SK-N-SH (cell line): ENCODE measurements at regions not wholly inside any gene's neighbourhood (a gene's known extent, or its start where the extent isn't known, plus 50 kb on each side); places are given as distances from the start of the nearest gene placed in this dataset.

Source experiments
- CTCF ChIA-PET: fragments of 300-600, 350-600 bp; formaldehyde crosslinking; extraction: SDS; loops from one replicate; lab custom pipeline; 2021; lab: Yijun Ruan, JAX
- POLR2A ChIA-PET: fragments of 350-600 bp; sonication (Branson Sonifier 250); formaldehyde crosslinking; extraction: SDS; loops from one replicate; lab custom pipeline; 2020; ENCODE audit warnings: antibody characterized with exemption, inconsistent platforms; lab: Yijun Ruan, JAX
- DNase-seq: peaks from one replicate; pipeline ENCODE4 v3.0.0; 2012
- H2AFZ ChIP-seq: fragments of 200-600 bp; sonication (generic); 2 replicates; pipeline ENCODE4 v1.8.1; 2016; ENCODE audit warnings: antibody characterized with exemption, mild to moderate bottlenecking, low read depth
- H3F3A ChIP-seq: fragments of 200-600 bp; sonication (generic); replicated peaks from 2 replicates; pipeline ENCODE3; 2016; ENCODE audit warnings: antibody characterized with exemption, mild to moderate bottlenecking; ENCODE audit not compliant: insufficient read depth
- H3K27ac ChIP-seq, 2 experiments: fragments of 200-500 bp in 1 of 2; fragments of 200-600 bp in 1 of 2; sonication (Bioruptor generic) in 1 of 2; sonication (generic), shearing (Covaris generic) in 1 of 2; 2 replicates each; pipeline versions ENCODE4 v1.5.1 to v1.6.1; 2014 to 2016; ENCODE audit warnings: low read depth in 2 of 2, inconsistent platforms in 1 of 2, low read length in 1 of 2, mild to moderate bottlenecking in 1 of 2, mixed read lengths in 1 of 2
- H3K27me3 ChIP-seq: fragments of 200-600 bp; sonication (generic), shearing (Covaris generic); 2 replicates; pipeline ENCODE4 v1.6.1; 2016; ENCODE audit warnings: mixed run types; ENCODE audit not compliant: insufficient read depth
- H3K36me3 ChIP-seq, 2 experiments: fragments of 200-500 bp in 1 of 2; fragments of 200-600 bp in 1 of 2; sonication (Bioruptor generic) in 1 of 2; sonication (generic) in 1 of 2; replicated peaks in 1 of 2; 2 replicates each; pipeline versions ENCODE3 to v1.5.1; 2014 to 2016; ENCODE audit warnings: low read length in 1 of 2, mild to moderate bottlenecking in 1 of 2; ENCODE audit not compliant: insufficient read depth in 2 of 2, control insufficient read depth in 1 of 2
- H3K4me1 ChIP-seq, 2 experiments: fragments of 200-500 bp in 1 of 2; fragments of 200-600 bp in 1 of 2; sonication (Bioruptor generic) in 1 of 2; sonication (generic), shearing (Covaris generic) in 1 of 2; 2 replicates each; pipeline versions ENCODE4 v1.5.1 to v1.6.1; 2014 to 2016; ENCODE audit warnings: low read depth in 1 of 2, low read length in 1 of 2, mixed run types in 1 of 2; ENCODE audit not compliant: insufficient read depth in 2 of 2, control insufficient read depth in 1 of 2
- H3K4me2 ChIP-seq: fragments of 200-600 bp; sonication (generic), shearing (Covaris generic); 2 replicates; pipeline ENCODE4 v1.6.1; 2017; ENCODE audit warnings: mixed run types
- H3K4me3 ChIP-seq, 2 experiments: fragments of 200-500 bp in 1 of 2; fragments of 200-600 bp in 1 of 2; sonication (Bioruptor generic) in 1 of 2; sonication (generic), shearing (Covaris generic) in 1 of 2; 2 replicates each; pipeline versions ENCODE4 v1.5.1 to v1.8.1; 2014 to 2016; ENCODE audit warnings: low read depth in 2 of 2, inconsistent platforms in 1 of 2, low read length in 1 of 2, mild to moderate bottlenecking in 1 of 2, mixed read lengths in 1 of 2, moderate library complexity in 1 of 2
- H3K79me2 ChIP-seq: fragments of 200-600 bp; sonication (generic); 2 replicates; pipeline ENCODE4 v1.8.1; 2017; ENCODE audit warnings: mild to moderate bottlenecking; ENCODE audit not compliant: insufficient read depth
- H3K9ac ChIP-seq: fragments of 200-600 bp; sonication (generic); 2 replicates; pipeline ENCODE4 v1.6.1; 2017; ENCODE audit warnings: mixed run types
- H3K9me2 ChIP-seq: fragments of 200-600 bp; sonication (generic); 2 replicates; pipeline ENCODE4 v1.6.1; 2017; ENCODE audit warnings: mixed run types
- H3K9me3 ChIP-seq: fragments of 200-600 bp; sonication (generic); 2 replicates; pipeline ENCODE4 v1.6.1; 2017; ENCODE audit warnings: mixed run types, mild to moderate bottlenecking, moderate library complexity
- H4K20me1 ChIP-seq: fragments of 200-600 bp; sonication (generic); 2 replicates; pipeline ENCODE4 v1.6.1; 2017; ENCODE audit warnings: mild to moderate bottlenecking, mixed run types; ENCODE audit not compliant: insufficient read depth
- CTCF ChIP-seq: fragments of 200-600 bp; sonication (generic); IDR thresholded peaks from 2 replicates; pipeline ENCODE4 v1.6.1; 2017; ENCODE audit warnings: antibody characterized with exemption, mild to moderate bottlenecking, moderate library complexity
- ELF1 ChIP-seq: IDR thresholded peaks from 2 replicates; pipeline ENCODE4 v1.4.0; 2012
- EP300 ChIP-seq, 2 experiments: IDR thresholded peaks; 2 replicates each; pipeline versions ENCODE4 v1.4.0 to v1.6.1; 2012; ENCODE audit warnings: borderline replicate concordance in 1 of 2, low read depth in 1 of 2, low read length in 1 of 2
- FOSL2 ChIP-seq: IDR thresholded peaks from 2 replicates; pipeline ENCODE4 v1.4.0; 2012; ENCODE audit warnings: low read depth, mild to moderate bottlenecking, moderate library complexity, borderline replicate concordance
- FOXJ3 ChIP-seq: sonication (generic); formaldehyde crosslinking; IDR thresholded peaks from 2 replicates; pipeline ENCODE4 v1.5.1; 2020; ENCODE audit warnings: mild to moderate bottlenecking, missing genetic modification reagents
- FOXM1 ChIP-seq: IDR thresholded peaks from 2 replicates; pipeline ENCODE4 v1.4.0; 2012; ENCODE audit warnings: low read depth, mild to moderate bottlenecking
- JUND ChIP-seq: IDR thresholded peaks from 2 replicates; pipeline ENCODE4 v1.4.0; 2012
- MEF2A ChIP-seq: IDR thresholded peaks from 2 replicates; pipeline ENCODE4 v1.4.0; 2012; ENCODE audit warnings: low read depth, borderline replicate concordance
- MXI1 ChIP-seq: IDR thresholded peaks from 2 replicates; pipeline ENCODE4 v1.6.1; 2012; ENCODE audit warnings: mild to moderate bottlenecking, low read depth, low read length, improper control_type of control experiment
- RAD21 ChIP-seq: IDR thresholded peaks from 2 replicates; pipeline ENCODE4 v1.6.1; 2012; ENCODE audit warnings: mild to moderate bottlenecking, low read length
- RFX5 ChIP-seq: IDR thresholded peaks from 2 replicates; pipeline ENCODE4 v1.6.1; 2012; ENCODE audit warnings: mild to moderate bottlenecking, improper control_type of control experiment, low read length
- SMC3 ChIP-seq: IDR thresholded peaks from 2 replicates; pipeline ENCODE4 v1.6.1; 2012; ENCODE audit warnings: low read depth, low read length, improper control_type of control experiment
- TCF12 ChIP-seq: IDR thresholded peaks from 2 replicates; pipeline ENCODE4 v1.4.0; 2012
- TEAD4 ChIP-seq: IDR thresholded peaks from 2 replicates; pipeline ENCODE4 v1.4.0; 2012; ENCODE audit warnings: mild to moderate bottlenecking, borderline replicate concordance; ENCODE audit not compliant: insufficient read depth
- YY1 ChIP-seq: IDR thresholded peaks from 2 replicates; pipeline ENCODE4 v1.4.0; 2012; ENCODE audit warnings: low read depth, mild to moderate bottlenecking
- WGBS: methylation state at CpG from one replicate; pipeline ENCODE4 v1.1.6; 2017; ENCODE audit warnings: low lambda C conversion rate; 5-methylcytosine and 5-hydroxymethylcytosine counted together
- TF ChIP-seq, protein P1 (sequence below): IDR thresholded peaks from 2 replicates; pipeline ENCODE4 v1.4.0; 2012; ENCODE audit warnings: low read depth
- TF ChIP-seq, protein P2 (sequence below): IDR thresholded peaks from 2 replicates; pipeline ENCODE4; 2012

- TF ChIP-seq SMC3 (no peak), ELF1 (no peak), TCF12 (no peak)
- TF ChIP-seq, protein P1, sequence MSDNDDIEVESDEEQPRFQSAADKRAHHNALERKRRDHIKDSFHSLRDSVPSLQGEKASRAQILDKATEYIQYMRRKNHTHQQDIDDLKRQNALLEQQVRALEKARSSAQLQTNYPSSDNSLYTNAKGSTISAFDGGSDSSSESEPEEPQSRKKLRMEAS: no peak
Measured at GRCh38 chr18:60755134-60755533, 382.6 kb upstream of the MC4R start (continued).

- Histone ChIP-seq H4K20me1 (no peaks in the 10 kb centered on the region), H3K4me2 (no peak overlapping the region), H3K79me2 (no peaks in the 10 kb centered on the region), H3K27me3 (no peaks in the 10 kb centered on the region), H3K9ac (no peak overlapping the region), H2AFZ (no peak overlapping the region), H3F3A (no peaks in the 10 kb centered on the region), H3K27ac (no peak overlapping the region), H3K36me3 (no peaks in the 10 kb centered on the region), H3K9me2 (no peaks in the 10 kb centered on the region), H3K9me3 (no peaks in the 10 kb centered on the region), H3K4me1 (no peaks in the 10 kb centered on the region), H3K4me3 (no peak overlapping the region)
- TF ChIP-seq YY1 (no peak), MXI1 (no peak), MEF2A (no peak), FOSL2 (no peak)
- TF ChIP-seq, protein P2, sequence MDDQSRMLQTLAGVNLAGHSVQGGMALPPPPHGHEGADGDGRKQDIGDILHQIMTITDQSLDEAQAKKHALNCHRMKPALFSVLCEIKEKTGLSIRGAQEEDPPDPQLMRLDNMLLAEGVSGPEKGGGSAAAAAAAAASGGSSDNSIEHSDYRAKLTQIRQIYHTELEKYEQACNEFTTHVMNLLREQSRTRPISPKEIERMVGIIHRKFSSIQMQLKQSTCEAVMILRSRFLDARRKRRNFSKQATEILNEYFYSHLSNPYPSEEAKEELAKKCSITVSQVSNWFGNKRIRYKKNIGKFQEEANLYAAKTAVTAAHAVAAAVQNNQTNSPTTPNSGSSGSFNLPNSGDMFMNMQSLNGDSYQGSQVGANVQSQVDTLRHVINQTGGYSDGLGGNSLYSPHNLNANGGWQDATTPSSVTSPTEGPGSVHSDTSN: no peak
- POLR2A ChIA-PET: no interaction called here
- CTCF ChIA-PET: no interaction called here
- 63% methylated on average over 1 of the region's 1 CpG for WGBS
- DNase-seq: no peak
Measured at GRCh38 chr18:60775978-60776377, 403.4 kb upstream of the MC4R start.

- CTCF ChIA-PET: no interaction called here
- Histone ChIP-seq H3K27ac (no peak overlapping the region), H3K27me3 (no peaks in the 10 kb centered on the region), H3K9me2 (no peaks in the 10 kb centered on the region), H4K20me1 (no peaks in the 10 kb centered on the region), H3K9ac (no peak overlapping the region), H3K4me2 (no peak overlapping the region), H3K79me2 (no peaks in the 10 kb centered on the region), H2AFZ (no peak overlapping the region), H3K4me3 (no peak overlapping the region), H3K36me3 (no peaks in the 10 kb centered on the region), H3K9me3 (no peaks in the 10 kb centered on the region), H3F3A (no peaks in the 10 kb centered on the region), H3K4me1 (no peaks in the 10 kb centered on the region)
- no peak for DNase-seq
- no peak for TF ChIP-seq MXI1
- TF ChIP-seq FOXJ3 (CRISPR knock-in tag): no peak
- TF ChIP-seq EP300 (IDR thresholded peaks at IDR 0.05; ENCODE audit: borderline replicate concordance in 1 of 2, low read depth in 1 of 2, low read length in 1 of 2): no peak
- no peak for TF ChIP-seq RFX5
- TF ChIP-seq TEAD4: no peak
- TF ChIP-seq, protein P2: no peak
- TF ChIP-seq, protein P1: no peak
- TF ChIP-seq RAD21: no peak
- no peak for TF ChIP-seq JUND
- no peak for TF ChIP-seq CTCF
- no peak for TF ChIP-seq FOXM1
- WGBS: no CpG with 5 or more reads among the region's 1 CpG
- POLR2A ChIA-PET: no interaction called here
Measured at GRCh38 chr18:60784161-60784560, 411.6 kb upstream of the MC4R start.
